ENCODE measurements at regions not wholly inside any gene's neighbourhood (a gene's known extent, or its start where the extent isn't known, plus 50 kb on each side); places are given as distances from the start of the nearest gene placed in this dataset.

GRCh38 chr17:52390422-52390821, 231.9 kb upstream of the CA10 start:
- no peak for TF ChIP-seq YY1 (IDR thresholded peaks at IDR 0.05; ENCODE audit: low read depth)
- TF ChIP-seq RAD21 (IDR thresholded peaks at IDR 0.05; ENCODE audit: low read depth): no peak

Data from Ishikawa (cell line).